ENCODE measurements at regions not wholly inside any gene's neighbourhood (a gene's known extent, or its start where the extent isn't known, plus 50 kb on each side); places are given as distances from the start of the nearest gene placed in this dataset.

DNA sequence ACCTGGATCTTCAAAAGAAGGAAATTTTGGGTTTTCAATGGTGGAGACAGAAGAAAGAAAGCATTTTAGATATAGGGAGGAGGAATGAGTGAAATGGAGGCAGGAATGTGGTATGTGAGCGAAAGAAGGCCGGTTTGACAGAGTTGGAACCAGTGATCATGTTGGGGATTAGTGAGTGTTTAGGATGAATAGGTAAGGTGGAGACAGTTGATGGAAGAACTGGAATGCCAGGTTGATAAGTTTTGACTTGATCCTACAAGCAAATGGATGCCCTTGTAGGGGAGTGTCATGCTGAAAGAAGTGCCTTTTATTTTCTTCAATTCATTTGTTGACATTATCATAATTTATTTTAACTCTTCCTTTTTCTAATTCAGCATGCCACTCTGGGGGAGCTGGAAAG lies 207.8 kb upstream of the AMOT start:
- Histone ChIP-seq H3K36me3 (ENCODE audit: insufficient read depth, low read length) (no peaks in the 10 kb centered on the region), H3K9me3 (ENCODE audit: low read length) (no peaks in the 10 kb centered on the region), H3K4me1 (ENCODE audit: insufficient read depth, low read length) (no peaks in the 10 kb centered on the region), H3K27me3 (ENCODE audit: insufficient read depth, low read length) (no peaks in the 10 kb centered on the region), H2AFZ (ENCODE audit: low read depth, low read length) (no peak overlapping the region), H3K4me3 (ENCODE audit: low read length) (no peak overlapping the region)

DNA sequence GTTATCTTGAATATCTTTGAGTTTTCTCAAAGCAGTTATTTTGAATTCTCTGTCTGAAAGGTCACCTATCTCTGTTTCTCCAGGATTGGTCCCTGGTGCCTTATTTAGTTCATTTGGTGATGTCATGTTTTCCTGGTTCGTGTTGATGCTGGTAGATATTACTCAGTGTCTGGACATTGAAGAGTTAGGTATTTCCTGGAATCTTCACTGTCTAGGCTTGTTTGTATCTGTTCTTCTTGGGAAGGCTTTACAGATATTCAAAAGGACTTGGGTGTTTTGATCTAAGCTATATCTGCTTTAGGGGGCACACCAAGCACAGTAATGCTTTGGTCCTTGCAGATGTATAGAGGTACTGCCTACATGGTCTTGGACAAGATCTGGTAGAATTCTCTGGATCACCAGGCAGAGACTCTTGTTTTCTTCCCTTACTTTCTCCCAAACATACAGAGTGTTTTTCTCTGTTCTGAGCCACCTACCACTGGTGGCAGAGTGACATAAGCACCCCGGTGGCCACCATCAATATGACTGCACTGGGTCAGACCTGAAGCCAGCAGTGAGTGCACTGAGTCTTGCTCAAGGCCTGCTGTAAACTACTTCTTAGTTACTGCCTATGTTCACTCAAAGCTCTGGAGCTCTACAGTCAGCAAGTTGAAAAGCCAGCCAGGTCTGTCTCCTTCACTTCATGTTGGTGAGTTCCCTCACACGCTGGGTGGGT lies 193.5 kb upstream of the AMOT start:
- Histone ChIP-seq H3K4me3 (ENCODE audit: low read length) (no peak overlapping the region), H3K9me3 (ENCODE audit: low read length) (no peaks in the 10 kb centered on the region), H3K4me1 (ENCODE audit: insufficient read depth, low read length) (no peaks in the 10 kb centered on the region), H3K27me3 (ENCODE audit: insufficient read depth, low read length) (no peaks in the 10 kb centered on the region), H2AFZ (ENCODE audit: low read depth, low read length) (no peak overlapping the region), H3K36me3 (ENCODE audit: insufficient read depth, low read length) (no peaks in the 10 kb centered on the region)

DNA sequence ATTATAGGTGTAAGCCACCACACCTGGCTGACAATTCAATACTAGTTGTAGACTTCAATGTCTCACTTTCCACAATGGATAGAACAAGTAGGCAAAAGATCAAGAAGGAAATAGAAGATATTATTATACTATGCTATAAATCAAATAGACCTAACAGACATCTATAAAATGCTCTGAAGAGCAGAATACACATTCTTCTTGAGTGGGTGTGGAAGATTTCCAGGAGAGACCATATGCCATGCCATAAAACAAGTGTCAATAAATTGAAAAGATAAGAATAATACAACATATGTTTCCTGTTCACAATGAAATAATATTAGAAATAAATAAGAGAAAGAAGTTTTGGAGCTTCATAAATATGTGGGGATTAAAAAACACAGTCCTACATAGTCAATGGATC lies 179.3 kb upstream of the AMOT start:
- Histone ChIP-seq H3K4me3 (ENCODE audit: low read length) (no peak overlapping the region), H3K36me3 (ENCODE audit: insufficient read depth, low read length) (no peaks in the 10 kb centered on the region), H3K9me3 (ENCODE audit: low read length) (no peaks in the 10 kb centered on the region), H3K4me1 (ENCODE audit: insufficient read depth, low read length) (no peaks in the 10 kb centered on the region), H2AFZ (ENCODE audit: low read depth, low read length) (no peak overlapping the region), H3K27me3 (ENCODE audit: insufficient read depth, low read length) (no peaks in the 10 kb centered on the region)

DNA sequence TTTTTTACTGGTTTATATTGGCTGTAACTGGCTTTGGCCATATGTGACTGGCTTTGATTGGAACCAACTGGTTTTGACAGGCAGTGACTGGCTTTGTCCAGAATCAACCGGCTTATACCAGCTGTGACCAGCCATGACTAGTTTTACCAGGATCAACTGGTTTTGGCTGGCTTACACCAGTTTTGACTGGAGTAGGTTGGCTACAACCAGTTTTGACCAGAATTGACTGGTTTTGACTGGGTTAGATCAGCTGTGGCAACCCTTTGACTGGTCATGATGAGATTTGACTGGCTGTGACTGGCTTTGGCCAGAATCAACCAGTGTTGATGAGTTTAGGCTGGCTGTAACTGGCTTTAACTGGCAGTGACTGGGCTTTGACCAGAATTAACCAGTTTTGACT lies 169.2 kb upstream of the AMOT start:
- Histone ChIP-seq H3K4me1 (ENCODE audit: insufficient read depth, low read length) (no peaks in the 10 kb centered on the region), H3K9me3 (ENCODE audit: low read length) (no peaks in the 10 kb centered on the region), H3K4me3 (ENCODE audit: low read length) (no peak overlapping the region), H3K36me3 (ENCODE audit: insufficient read depth, low read length) (no peaks in the 10 kb centered on the region), H2AFZ (ENCODE audit: low read depth, low read length) (no peak overlapping the region), H3K27me3 (ENCODE audit: insufficient read depth, low read length) (no peaks in the 10 kb centered on the region)

DNA sequence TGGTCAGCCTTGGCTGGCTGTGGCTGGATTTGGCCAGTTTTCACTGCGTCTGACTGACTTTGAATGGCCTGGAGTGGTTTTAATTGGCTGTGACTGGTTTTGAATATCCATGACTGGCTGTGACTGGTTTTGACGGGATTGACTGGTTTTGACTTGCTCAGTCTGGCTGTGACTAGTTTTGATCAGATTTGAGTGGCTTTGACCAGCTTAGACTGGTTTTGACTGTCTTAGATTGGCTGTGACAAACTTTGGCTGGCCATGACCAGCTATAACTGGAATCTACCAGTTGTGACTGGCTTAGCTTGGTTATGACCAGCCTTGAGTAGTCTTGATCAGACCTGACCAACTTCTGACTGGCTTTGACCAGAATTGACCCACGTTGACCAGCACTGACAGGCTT lies 168.4 kb upstream of the AMOT start:
- Histone ChIP-seq H3K27me3 (ENCODE audit: insufficient read depth, low read length) (no peaks in the 10 kb centered on the region), H3K9me3 (ENCODE audit: low read length) (no peaks in the 10 kb centered on the region), H3K36me3 (ENCODE audit: insufficient read depth, low read length) (no peaks in the 10 kb centered on the region), H3K4me1 (ENCODE audit: insufficient read depth, low read length) (no peaks in the 10 kb centered on the region), H2AFZ (ENCODE audit: low read depth, low read length) (no peak overlapping the region), H3K4me3 (ENCODE audit: low read length) (no peak overlapping the region)

DNA sequence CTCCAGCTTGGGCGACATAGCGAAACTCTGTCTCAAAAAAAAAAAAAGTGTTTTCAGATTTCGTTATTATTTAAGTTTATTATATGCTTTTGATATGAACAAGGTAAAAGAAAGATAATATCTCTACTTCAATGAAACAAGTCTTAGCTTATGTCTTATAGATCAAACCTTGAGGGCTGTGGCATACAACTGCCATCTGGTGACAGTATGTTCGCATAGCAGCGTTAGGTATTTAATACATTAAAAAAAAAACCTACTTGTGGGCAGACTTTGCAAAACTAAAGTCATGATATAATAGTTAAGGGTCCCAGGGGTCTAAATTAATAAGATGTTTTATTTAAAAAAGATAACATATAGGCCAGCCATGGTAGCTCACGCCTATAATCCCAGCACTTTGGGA lies 161.2 kb upstream of the AMOT start:
- Histone ChIP-seq H2AFZ (ENCODE audit: low read depth, low read length) (no peak overlapping the region), H3K9me3 (ENCODE audit: low read length) (no peaks in the 10 kb centered on the region), H3K27me3 (ENCODE audit: insufficient read depth, low read length) (no peaks in the 10 kb centered on the region), H3K4me1 (ENCODE audit: insufficient read depth, low read length) (no peaks in the 10 kb centered on the region), H3K4me3 (ENCODE audit: low read length) (no peak overlapping the region), H3K36me3 (ENCODE audit: insufficient read depth, low read length) (no peaks in the 10 kb centered on the region)

DNA sequence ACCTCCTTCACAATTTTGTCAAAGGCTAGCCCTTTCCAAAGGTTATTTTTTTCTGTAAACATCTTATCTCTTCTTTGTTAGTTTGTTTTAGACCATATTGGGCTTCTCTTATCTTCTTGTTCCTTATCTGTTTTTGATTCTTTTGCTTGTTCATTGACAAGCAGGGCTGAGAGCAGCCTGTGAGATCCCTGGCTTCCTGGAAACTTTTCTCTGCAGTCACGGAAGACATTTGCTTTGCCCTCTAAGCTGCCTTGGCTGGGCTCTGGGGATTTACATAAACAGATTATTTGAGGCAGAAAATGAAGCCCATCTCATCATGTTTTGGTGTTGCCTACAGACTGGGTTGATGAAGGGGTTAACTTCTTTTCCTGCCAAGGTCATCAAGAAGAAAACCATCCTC lies 157.4 kb upstream of the AMOT start:
- H2AFZ ChIP-seq (ENCODE audit: low read depth, low read length) = no peak overlapping the region
- H3K27me3 ChIP-seq (ENCODE audit: insufficient read depth, low read length) = no peaks in the 10 kb centered on the region
- no peak overlapping the region for H3K4me3 ChIP-seq (ENCODE audit: low read length)
- H3K9me3 ChIP-seq (ENCODE audit: low read length) = no peaks in the 10 kb centered on the region
- no peaks in the 10 kb centered on the region for H3K36me3 ChIP-seq (ENCODE audit: insufficient read depth, low read length)
- no peaks in the 10 kb centered on the region for H3K4me1 ChIP-seq (ENCODE audit: insufficient read depth, low read length)

DNA sequence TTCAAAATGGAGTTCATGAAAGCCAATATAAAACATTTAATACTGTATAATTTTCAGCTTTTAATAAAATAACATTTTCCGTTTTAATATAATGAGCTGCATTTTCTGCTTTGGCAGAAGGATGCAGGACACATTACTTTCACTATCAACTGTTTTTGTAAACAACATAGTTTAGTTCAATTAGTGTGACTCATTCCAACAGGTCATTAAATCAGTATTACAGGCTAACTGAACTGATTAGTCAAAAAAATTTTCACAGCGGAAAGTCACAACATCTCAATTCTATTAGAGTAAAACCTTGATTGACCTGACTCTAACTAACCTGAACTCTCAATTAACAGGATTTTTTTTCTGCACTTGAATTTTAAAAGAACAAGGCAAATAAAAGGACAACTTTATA lies 151.2 kb upstream of the AMOT start:
- Histone ChIP-seq H3K27me3 (ENCODE audit: insufficient read depth, low read length) (no peaks in the 10 kb centered on the region), H3K4me1 (ENCODE audit: insufficient read depth, low read length) (no peaks in the 10 kb centered on the region), H2AFZ (ENCODE audit: low read depth, low read length) (no peak overlapping the region), H3K9me3 (ENCODE audit: low read length) (no peaks in the 10 kb centered on the region), H3K4me3 (ENCODE audit: low read length) (no peak overlapping the region), H3K36me3 (ENCODE audit: insufficient read depth, low read length) (no peaks in the 10 kb centered on the region)

DNA sequence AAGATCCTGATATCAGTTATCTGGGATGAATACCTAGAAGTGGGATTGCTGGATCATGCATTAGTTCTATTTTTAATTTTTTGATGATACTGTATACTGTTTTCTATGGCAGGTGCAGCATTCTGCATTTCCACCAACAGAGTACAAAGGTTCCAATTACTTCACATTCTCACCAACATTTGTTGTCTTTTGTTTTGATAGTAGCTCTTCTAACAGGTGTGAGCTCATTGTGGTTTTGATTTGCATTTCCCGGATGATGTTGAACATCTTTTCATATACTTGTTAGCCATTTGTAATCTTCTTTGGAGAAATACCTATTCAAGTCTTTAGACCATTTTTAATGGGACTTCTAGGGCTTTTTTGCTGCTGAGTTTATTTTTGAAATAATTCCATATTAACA lies 139.2 kb upstream of the AMOT start:
- Histone ChIP-seq H3K27me3 (ENCODE audit: insufficient read depth, low read length) (no peaks in the 10 kb centered on the region), H3K4me3 (ENCODE audit: low read length) (no peak overlapping the region), H3K36me3 (ENCODE audit: insufficient read depth, low read length) (no peaks in the 10 kb centered on the region), H3K4me1 (ENCODE audit: insufficient read depth, low read length) (no peaks in the 10 kb centered on the region), H3K9me3 (ENCODE audit: low read length) (no peaks in the 10 kb centered on the region), H2AFZ (ENCODE audit: low read depth, low read length) (no peak overlapping the region)

DNA sequence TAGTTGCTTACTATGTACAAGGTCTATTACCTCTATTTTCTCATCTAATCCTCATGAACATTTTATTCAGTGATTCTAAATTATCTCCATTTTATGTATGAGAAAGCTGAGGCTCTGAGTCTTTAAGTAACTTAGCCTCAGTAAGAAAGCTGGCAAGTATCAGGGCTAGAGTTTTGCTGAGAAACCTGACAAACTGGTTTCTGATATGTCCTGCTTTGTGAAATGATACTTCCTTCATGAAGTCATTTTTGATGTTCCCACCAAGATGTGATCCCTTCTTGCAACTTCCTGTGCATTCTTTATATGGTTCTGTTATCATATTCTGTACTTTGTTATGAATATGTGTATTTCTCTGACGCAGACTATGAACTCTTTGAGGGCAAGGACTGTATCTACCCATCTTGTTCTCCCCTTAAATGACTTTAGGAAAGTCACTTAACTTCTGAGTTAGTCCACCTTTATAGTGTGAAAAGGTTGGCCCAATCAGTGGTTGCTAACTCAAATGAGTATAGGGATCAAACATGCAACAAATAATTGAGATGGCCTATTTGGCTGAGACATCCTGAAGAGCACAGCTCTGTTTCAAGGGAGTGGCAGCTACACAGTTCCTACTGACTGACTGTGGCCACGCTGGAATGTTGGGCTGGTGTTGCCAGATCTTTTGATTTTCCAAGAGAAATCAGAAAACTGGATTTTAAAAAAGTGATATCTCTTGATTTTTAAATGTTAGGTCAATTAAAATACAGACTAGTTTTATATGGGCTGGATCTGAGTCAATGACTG lies 127.9 kb upstream of the AMOT start:
- Histone ChIP-seq H3K9me3 (ENCODE audit: low read length) (no peaks in the 10 kb centered on the region), H3K4me1 (ENCODE audit: insufficient read depth, low read length) (no peaks in the 10 kb centered on the region), H2AFZ (ENCODE audit: low read depth, low read length) (no peak overlapping the region), H3K27me3 (ENCODE audit: insufficient read depth, low read length) (peaks cover 2% of the 10 kb centered on the region), H3K36me3 (ENCODE audit: insufficient read depth, low read length) (no peaks in the 10 kb centered on the region), H3K4me3 (ENCODE audit: low read length) (no peak overlapping the region)

DNA sequence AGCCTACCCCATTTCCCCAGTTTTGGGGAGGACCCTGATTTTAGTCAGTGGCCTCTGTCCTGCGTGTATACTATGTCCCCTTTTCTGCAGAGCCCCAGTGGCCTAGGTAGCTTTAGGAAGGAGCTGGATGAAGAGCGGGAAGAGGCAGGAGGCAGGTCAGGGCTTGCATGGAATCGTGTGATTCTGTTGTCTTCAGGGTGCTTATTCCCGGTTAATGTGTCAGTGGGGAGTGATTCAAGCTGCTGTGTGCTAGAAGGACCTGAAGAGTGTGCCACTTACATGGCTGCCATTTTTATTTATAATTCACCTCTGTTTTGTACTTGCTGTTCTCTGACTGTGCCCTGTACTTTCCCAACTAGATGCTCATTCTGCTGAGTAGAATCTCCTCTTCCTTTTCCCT lies 127.3 kb upstream of the AMOT start:
- Histone ChIP-seq H3K36me3 (ENCODE audit: insufficient read depth, low read length) (no peaks in the 10 kb centered on the region), H3K4me3 (ENCODE audit: low read length) (no peak overlapping the region), H2AFZ (ENCODE audit: low read depth, low read length) (no peak overlapping the region), H3K4me1 (ENCODE audit: insufficient read depth, low read length) (no peaks in the 10 kb centered on the region), H3K9me3 (ENCODE audit: low read length) (no peaks in the 10 kb centered on the region), H3K27me3 (ENCODE audit: insufficient read depth, low read length) (peaks cover 2% of the 10 kb centered on the region)

DNA sequence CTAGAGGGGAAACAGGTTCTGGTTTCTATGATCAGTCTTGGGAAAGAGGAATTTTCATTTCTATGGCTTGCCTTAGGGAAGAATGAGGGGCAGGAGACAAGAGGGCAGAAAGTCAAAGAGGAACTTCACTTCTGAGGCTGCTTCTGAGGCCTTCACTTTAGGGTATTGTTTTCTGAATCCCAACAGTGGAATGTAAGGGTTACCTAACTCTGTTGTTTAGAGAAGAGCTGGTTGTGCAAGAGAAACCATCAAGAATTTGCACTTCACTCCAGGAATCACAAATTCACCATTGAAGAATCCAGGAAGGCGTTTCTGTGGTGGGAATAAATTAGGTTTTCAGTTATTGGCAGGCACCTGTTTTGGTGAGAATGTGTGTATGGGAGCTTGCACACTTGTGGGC lies 126.7 kb upstream of the AMOT start:
- no peaks in the 10 kb centered on the region for H3K4me1 ChIP-seq (ENCODE audit: insufficient read depth, low read length)
- H3K27me3 ChIP-seq (ENCODE audit: insufficient read depth, low read length) = peaks cover 2% of the 10 kb centered on the region
- H3K36me3 ChIP-seq (ENCODE audit: insufficient read depth, low read length) = no peaks in the 10 kb centered on the region
- H2AFZ ChIP-seq (ENCODE audit: low read depth, low read length) = no peak overlapping the region
- no peak overlapping the region for H3K4me3 ChIP-seq (ENCODE audit: low read length)
- H3K9me3 ChIP-seq (ENCODE audit: low read length) = no peaks in the 10 kb centered on the region

DNA sequence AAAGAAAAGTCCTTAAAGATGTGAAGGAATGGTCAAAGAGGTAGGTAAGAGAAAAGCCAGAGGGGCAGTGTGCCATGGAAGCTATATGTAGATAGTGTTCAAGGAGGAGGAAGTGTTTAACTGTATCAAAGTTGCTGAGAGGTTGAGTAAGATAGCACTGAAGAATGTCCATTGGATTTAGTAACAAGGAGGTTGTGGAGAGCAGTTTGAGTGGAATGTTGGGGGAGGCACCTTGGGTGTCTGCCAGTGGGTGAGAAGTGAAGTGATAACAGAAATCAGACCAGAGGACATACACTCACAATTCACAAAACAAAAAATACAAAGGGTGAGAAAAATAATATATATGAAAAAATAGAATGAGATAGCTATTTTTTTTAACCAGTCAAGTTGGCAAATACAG lies 121.3 kb upstream of the AMOT start:
- H2AFZ ChIP-seq (ENCODE audit: low read depth, low read length) = no peak overlapping the region
- no peak overlapping the region for H3K4me3 ChIP-seq (ENCODE audit: low read length)
- H3K9me3 ChIP-seq (ENCODE audit: low read length) = no peaks in the 10 kb centered on the region
- H3K36me3 ChIP-seq (ENCODE audit: insufficient read depth, low read length) = no peaks in the 10 kb centered on the region
- no peaks in the 10 kb centered on the region for H3K4me1 ChIP-seq (ENCODE audit: insufficient read depth, low read length)
- H3K27me3 ChIP-seq (ENCODE audit: insufficient read depth, low read length) = no peaks in the 10 kb centered on the region

Measured in neuron (in vitro differentiated cells).